ENCODE measurements at regions not wholly inside any gene's neighbourhood (a gene's known extent, or its start where the extent isn't known, plus 50 kb on each side); places are given as distances from the start of the nearest gene placed in this dataset.

GRCh38 chr3:168267179-168267578 is 171.5 kb upstream of the GOLIM4 start:
- Histone ChIP-seq H3K4me3 (replicated peaks; ENCODE audit: low read depth, low read length) (no peak overlapping the region), H3K27me3 (replicated peaks; ENCODE audit: control insufficient read depth, insufficient read depth, low read length) (no peaks in the 10 kb centered on the region), H3K36me3 (ENCODE audit: control insufficient read depth, insufficient read depth, low read length) (no peaks in the 10 kb centered on the region)
- no peak for DNase-seq (ENCODE audit: extremely low read depth, insufficient read length)
- no peak for TF ChIP-seq CTCF (IDR thresholded peaks at IDR 0.05; ENCODE audit: insufficient read depth, low read length, poor library complexity, severe bottlenecking)

- Histone ChIP-seq H3K4me3 (replicated peaks; ENCODE audit: low read depth, low read length) (no peak overlapping the region), H3K27me3 (replicated peaks; ENCODE audit: control insufficient read depth, insufficient read depth, low read length) (no peaks in the 10 kb centered on the region), H3K36me3 (ENCODE audit: control insufficient read depth, insufficient read depth, low read length) (no peaks in the 10 kb centered on the region)
- TF ChIP-seq CTCF (IDR thresholded peaks at IDR 0.05; ENCODE audit: insufficient read depth, low read length, poor library complexity, severe bottlenecking) = no peak
- DNase-seq (ENCODE audit: extremely low read depth, insufficient read length) = no peak
These were observed 170.6 kb upstream of the GOLIM4 start for GRCh38 chr3:168266335-168266734.

GRCh38 chr3:168262887-168263286 is 167.2 kb upstream of the GOLIM4 start:
- no peaks in the 10 kb centered on the region for H3K27me3 ChIP-seq (replicated peaks; ENCODE audit: control insufficient read depth, insufficient read depth, low read length)
- no peaks in the 10 kb centered on the region for H3K36me3 ChIP-seq (ENCODE audit: control insufficient read depth, insufficient read depth, low read length)
- no peak for DNase-seq (ENCODE audit: extremely low read depth, insufficient read length)
- TF ChIP-seq CTCF (IDR thresholded peaks at IDR 0.05; ENCODE audit: insufficient read depth, low read length, poor library complexity, severe bottlenecking) = no peak
- H3K4me3 ChIP-seq (replicated peaks; ENCODE audit: low read depth, low read length) = no peak overlapping the region

- DNase-seq (ENCODE audit: extremely low read depth, insufficient read length) = no peak
- H3K36me3 ChIP-seq (ENCODE audit: control insufficient read depth, insufficient read depth, low read length) = no peaks in the 10 kb centered on the region
- no peak for TF ChIP-seq CTCF (IDR thresholded peaks at IDR 0.05; ENCODE audit: insufficient read depth, low read length, poor library complexity, severe bottlenecking)
- no peak overlapping the region for H3K4me3 ChIP-seq (replicated peaks; ENCODE audit: low read depth, low read length)
- no peaks in the 10 kb centered on the region for H3K27me3 ChIP-seq (replicated peaks; ENCODE audit: control insufficient read depth, insufficient read depth, low read length)
These were observed 165.1 kb upstream of the GOLIM4 start for GRCh38 chr3:168260859-168261258.

GRCh38 chr3:168251371-168251770 is 155.6 kb upstream of the GOLIM4 start:
- no peak for TF ChIP-seq CTCF (IDR thresholded peaks at IDR 0.05; ENCODE audit: insufficient read depth, low read length, poor library complexity, severe bottlenecking)
- H3K36me3 ChIP-seq (ENCODE audit: control insufficient read depth, insufficient read depth, low read length) = no peaks in the 10 kb centered on the region
- no peaks in the 10 kb centered on the region for H3K27me3 ChIP-seq (replicated peaks; ENCODE audit: control insufficient read depth, insufficient read depth, low read length)
- DNase-seq (ENCODE audit: extremely low read depth, insufficient read length) = peak; percentile 59
- peak overlapping the region; percentile 72 for H3K4me3 ChIP-seq (replicated peaks; ENCODE audit: low read depth, low read length)

GRCh38 chr3:168250415-168250861 is 154.7 kb upstream of the GOLIM4 start:
- peak; percentile 58 for DNase-seq (ENCODE audit: extremely low read depth, insufficient read length)
- no peaks in the 10 kb centered on the region for H3K36me3 ChIP-seq (ENCODE audit: control insufficient read depth, insufficient read depth, low read length)
- H3K4me3 ChIP-seq (replicated peaks; ENCODE audit: low read depth, low read length) = peak overlapping the region; percentile 72
- TF ChIP-seq CTCF (IDR thresholded peaks at IDR 0.05; ENCODE audit: insufficient read depth, low read length, poor library complexity, severe bottlenecking) = no peak
- H3K27me3 ChIP-seq (replicated peaks; ENCODE audit: control insufficient read depth, insufficient read depth, low read length) = no peaks in the 10 kb centered on the region

Measured in GM06990 (cell line).